ENCODE measurements at regions not wholly inside any gene's neighbourhood (a gene's known extent, or its start where the extent isn't known, plus 50 kb on each side); places are given as distances from the start of the nearest gene placed in this dataset.

DNA sequence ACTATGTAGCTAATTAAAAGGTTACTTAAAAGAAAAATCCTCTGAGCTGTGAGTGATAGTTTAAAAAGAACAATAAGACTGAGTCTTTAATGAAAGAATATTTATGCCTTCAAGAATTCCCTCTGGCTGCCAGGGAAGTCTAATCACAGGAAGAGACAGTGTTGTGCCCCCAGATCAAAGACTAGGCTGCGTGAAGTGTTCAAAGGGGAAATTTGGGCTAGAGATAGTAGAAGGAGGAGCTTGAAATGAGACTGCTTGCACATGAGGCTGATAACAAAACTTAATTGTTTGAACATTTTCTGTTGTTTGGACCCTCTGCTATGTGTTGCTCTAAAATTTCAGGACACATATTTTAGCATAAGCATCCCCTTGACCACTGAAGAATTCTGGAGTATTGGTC lies 99.7 kb upstream of the MTNR1B start:
- TF ChIP-seq, protein P1, sequence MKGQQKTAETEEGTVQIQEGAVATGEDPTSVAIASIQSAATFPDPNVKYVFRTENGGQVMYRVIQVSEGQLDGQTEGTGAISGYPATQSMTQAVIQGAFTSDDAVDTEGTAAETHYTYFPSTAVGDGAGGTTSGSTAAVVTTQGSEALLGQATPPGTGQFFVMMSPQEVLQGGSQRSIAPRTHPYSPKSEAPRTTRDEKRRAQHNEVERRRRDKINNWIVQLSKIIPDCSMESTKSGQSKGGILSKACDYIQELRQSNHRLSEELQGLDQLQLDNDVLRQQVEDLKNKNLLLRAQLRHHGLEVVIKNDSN (IDR thresholded peaks at IDR 0.05; ENCODE audit: borderline replicate concordance, low read depth), result no peak
- TF ChIP-seq NFIC (IDR thresholded peaks at IDR 0.05; ENCODE audit: borderline replicate concordance), result no peak
- TF ChIP-seq JUND (IDR thresholded peaks at IDR 0.05), result no peak
- no peak for TF ChIP-seq TAF1 (IDR thresholded peaks at IDR 0.05; ENCODE audit: borderline replicate concordance, low read depth, low read length)
- TF ChIP-seq SMC3 (IDR thresholded peaks at IDR 0.05; ENCODE audit: low read depth, low read length), result no peak
- no peak for TF ChIP-seq SIN3A (IDR thresholded peaks at IDR 0.05; ENCODE audit: borderline replicate concordance, low read depth, low read length)
- no peak for TF ChIP-seq YY1 (IDR thresholded peaks at IDR 0.05; ENCODE audit: low read depth)
- TF ChIP-seq, protein P2, sequence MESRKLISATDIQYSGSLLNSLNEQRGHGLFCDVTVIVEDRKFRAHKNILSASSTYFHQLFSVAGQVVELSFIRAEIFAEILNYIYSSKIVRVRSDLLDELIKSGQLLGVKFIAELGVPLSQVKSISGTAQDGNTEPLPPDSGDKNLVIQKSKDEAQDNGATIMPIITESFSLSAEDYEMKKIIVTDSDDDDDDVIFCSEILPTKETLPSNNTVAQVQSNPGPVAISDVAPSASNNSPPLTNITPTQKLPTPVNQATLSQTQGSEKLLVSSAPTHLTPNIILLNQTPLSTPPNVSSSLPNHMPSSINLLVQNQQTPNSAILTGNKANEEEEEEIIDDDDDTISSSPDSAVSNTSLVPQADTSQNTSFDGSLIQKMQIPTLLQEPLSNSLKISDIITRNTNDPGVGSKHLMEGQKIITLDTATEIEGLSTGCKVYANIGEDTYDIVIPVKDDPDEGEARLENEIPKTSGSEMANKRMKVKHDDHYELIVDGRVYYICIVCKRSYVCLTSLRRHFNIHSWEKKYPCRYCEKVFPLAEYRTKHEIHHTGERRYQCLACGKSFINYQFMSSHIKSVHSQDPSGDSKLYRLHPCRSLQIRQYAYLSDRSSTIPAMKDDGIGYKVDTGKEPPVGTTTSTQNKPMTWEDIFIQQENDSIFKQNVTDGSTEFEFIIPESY (IDR thresholded peaks at IDR 0.05; ENCODE audit: borderline replicate concordance, low read depth), result no peak
- no peak for TF ChIP-seq TEAD4 (IDR thresholded peaks at IDR 0.05; ENCODE audit: borderline replicate concordance, insufficient read depth)
- TF ChIP-seq, protein P3, sequence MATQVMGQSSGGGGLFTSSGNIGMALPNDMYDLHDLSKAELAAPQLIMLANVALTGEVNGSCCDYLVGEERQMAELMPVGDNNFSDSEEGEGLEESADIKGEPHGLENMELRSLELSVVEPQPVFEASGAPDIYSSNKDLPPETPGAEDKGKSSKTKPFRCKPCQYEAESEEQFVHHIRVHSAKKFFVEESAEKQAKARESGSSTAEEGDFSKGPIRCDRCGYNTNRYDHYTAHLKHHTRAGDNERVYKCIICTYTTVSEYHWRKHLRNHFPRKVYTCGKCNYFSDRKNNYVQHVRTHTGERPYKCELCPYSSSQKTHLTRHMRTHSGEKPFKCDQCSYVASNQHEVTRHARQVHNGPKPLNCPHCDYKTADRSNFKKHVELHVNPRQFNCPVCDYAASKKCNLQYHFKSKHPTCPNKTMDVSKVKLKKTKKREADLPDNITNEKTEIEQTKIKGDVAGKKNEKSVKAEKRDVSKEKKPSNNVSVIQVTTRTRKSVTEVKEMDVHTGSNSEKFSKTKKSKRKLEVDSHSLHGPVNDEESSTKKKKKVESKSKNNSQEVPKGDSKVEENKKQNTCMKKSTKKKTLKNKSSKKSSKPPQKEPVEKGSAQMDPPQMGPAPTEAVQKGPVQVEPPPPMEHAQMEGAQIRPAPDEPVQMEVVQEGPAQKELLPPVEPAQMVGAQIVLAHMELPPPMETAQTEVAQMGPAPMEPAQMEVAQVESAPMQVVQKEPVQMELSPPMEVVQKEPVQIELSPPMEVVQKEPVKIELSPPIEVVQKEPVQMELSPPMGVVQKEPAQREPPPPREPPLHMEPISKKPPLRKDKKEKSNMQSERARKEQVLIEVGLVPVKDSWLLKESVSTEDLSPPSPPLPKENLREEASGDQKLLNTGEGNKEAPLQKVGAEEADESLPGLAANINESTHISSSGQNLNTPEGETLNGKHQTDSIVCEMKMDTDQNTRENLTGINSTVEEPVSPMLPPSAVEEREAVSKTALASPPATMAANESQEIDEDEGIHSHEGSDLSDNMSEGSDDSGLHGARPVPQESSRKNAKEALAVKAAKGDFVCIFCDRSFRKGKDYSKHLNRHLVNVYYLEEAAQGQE (IDR thresholded peaks at IDR 0.05; ENCODE audit: low read depth, low read length), result no peak
- ChIA-PET POLR2A (no interaction called here), CTCF (interaction anchor here (0.6 kb wide), 1 partner anchor 17 kb away, joined by 3 read pairs; no protein-coding TSS in a partner anchor)
- Histone ChIP-seq H3K9ac (no peak overlapping the region), H3K9me3 (no peaks in the 10 kb centered on the region), H3K27me3 (ENCODE audit: insufficient read depth) (no peaks in the 10 kb centered on the region), H3K36me3 (replicated peaks in 1 of 2; ENCODE audit: control insufficient read depth in 1 of 2, insufficient read depth in 2 of 2, low read length in 1 of 2) (no peaks in the 10 kb centered on the region), H2AFZ (ENCODE audit: low read depth) (no peak overlapping the region), H3K27ac (ENCODE audit: low read depth in 2 of 2, low read length in 1 of 2) (no peak overlapping the region), H3K79me2 (ENCODE audit: insufficient read depth) (no peaks in the 10 kb centered on the region), H3K4me3 (ENCODE audit: low read depth in 2 of 2, low read length in 1 of 2) (no peak overlapping the region), H3K9me2 (no peaks in the 10 kb centered on the region), H4K20me1 (ENCODE audit: insufficient read depth) (no peaks in the 10 kb centered on the region), H3K4me2 (no peak overlapping the region), H3F3A (replicated peaks; ENCODE audit: insufficient read depth) (no peaks in the 10 kb centered on the region), H3K4me1 (ENCODE audit: control insufficient read depth in 1 of 2, insufficient read depth in 2 of 2, low read depth in 1 of 2, low read length in 1 of 2) (no peaks in the 10 kb centered on the region)
- 80% methylated on average over 1 of the region's 1 CpG for WGBS (ENCODE audit: low lambda C conversion rate)
- no peak for DNase-seq

All from SK-N-SH (cell line).